Astrocyte (in vitro differentiated cells and primary cell): ENCODE measurements at regions not wholly inside any gene's neighbourhood (a gene's known extent, or its start where the extent isn't known, plus 50 kb on each side); places are given as distances from the start of the nearest gene placed in this dataset.

Experiments used
- DNase-seq: peaks from one replicate; pipeline ENCODE4 v3.0.0-alpha.2; 2010; ENCODE audit warnings: low read depth
- FAIRE-seq: peaks from 2 replicates; lab custom pipeline; 2011; peaks lifted over from hg19 to GRCh38; lab: Jason Lieb, UNC
- H2AFZ ChIP-seq: 2 replicates; pipeline ENCODE4 v1.6.0; 2012; ENCODE audit warnings: low read depth, low read length, inconsistent platforms
- H3K27ac ChIP-seq: 2 replicates; pipeline ENCODE4 v1.5.1; 2011; ENCODE audit warnings: low read depth, low read length, inconsistent platforms
- H3K27me3 ChIP-seq: 2 replicates; pipeline ENCODE4 v1.6.0; 2011; ENCODE audit warnings: low read length, inconsistent platforms; ENCODE audit not compliant: insufficient read depth
- H3K36me3 ChIP-seq: 2 replicates; pipeline ENCODE4 v1.5.1; 2011; ENCODE audit warnings: low read length, inconsistent platforms; ENCODE audit not compliant: insufficient read depth
- H3K4me1 ChIP-seq: 2 replicates; pipeline ENCODE4 v1.5.1; 2011; ENCODE audit warnings: low read length, inconsistent platforms; ENCODE audit not compliant: insufficient read depth
- H3K4me2 ChIP-seq: 2 replicates; pipeline ENCODE4 v1.6.0; 2012; ENCODE audit warnings: low read length, inconsistent platforms
- H3K4me3 ChIP-seq: 2 replicates; pipeline ENCODE4 v1.5.1; 2011; ENCODE audit warnings: low read depth, mild to moderate bottlenecking, low read length, inconsistent platforms; ENCODE audit not compliant: insufficient read depth
- H3K79me2 ChIP-seq: 2 replicates; pipeline ENCODE4 v1.6.0; 2012; ENCODE audit warnings: mild to moderate bottlenecking, low read length, inconsistent platforms; ENCODE audit not compliant: insufficient read depth
- H3K9ac ChIP-seq: 2 replicates; pipeline ENCODE4 v1.6.0; 2012; ENCODE audit warnings: mild to moderate bottlenecking, low read length, inconsistent platforms
- H3K9me3 ChIP-seq: 2 replicates; pipeline ENCODE4 v1.5.1; 2012; ENCODE audit warnings: low read depth, mild to moderate bottlenecking, low read length, inconsistent platforms; ENCODE audit not compliant: insufficient read depth
- H4K20me1 ChIP-seq: 2 replicates; pipeline ENCODE4 v1.6.0; 2012; ENCODE audit warnings: low read length, inconsistent platforms; ENCODE audit not compliant: insufficient read depth
- H3K27ac Mint-ChIP-seq: one replicate; pipeline ENCODE4 v1.8.0; 2021; ENCODE audit warnings: mild to moderate bottlenecking, mixed read lengths; ENCODE audit not compliant: unreplicated experiment
- H3K27me3 Mint-ChIP-seq: one replicate; pipeline ENCODE4 v1.8.0; 2021; ENCODE audit warnings: low read depth, mixed read lengths; ENCODE audit not compliant: unreplicated experiment
- H3K36me3 Mint-ChIP-seq: one replicate; pipeline ENCODE4 v1.8.0; 2021; ENCODE audit warnings: low read depth, mixed read lengths; ENCODE audit not compliant: unreplicated experiment
- H3K4me1 Mint-ChIP-seq: one replicate; pipeline ENCODE4 v1.8.0; 2021; ENCODE audit warnings: low read depth, mixed read lengths; ENCODE audit not compliant: unreplicated experiment
- H3K4me3 Mint-ChIP-seq: one replicate; pipeline ENCODE4 v1.8.0; 2021; ENCODE audit warnings: mild to moderate bottlenecking, moderate library complexity, mixed read lengths; ENCODE audit not compliant: unreplicated experiment
- H3K9me3 Mint-ChIP-seq: one replicate; pipeline ENCODE4 v1.8.0; 2021; ENCODE audit warnings: mild to moderate bottlenecking, mixed read lengths; ENCODE audit not compliant: unreplicated experiment
- EZH2 ChIP-seq: IDR thresholded peaks from 2 replicates; pipeline ENCODE4 v1.6.1; 2012; ENCODE audit warnings: mild to moderate bottlenecking, low read length, inconsistent platforms; ENCODE audit not compliant: insufficient read depth
- TF ChIP-seq, protein P1 (sequence below): IDR thresholded peaks from 2 replicates; pipeline ENCODE4 v1.5.1; 2011; ENCODE audit warnings: low read depth, mild to moderate bottlenecking, inconsistent platforms, low read length, moderate library complexity; ENCODE audit not compliant: insufficient read depth

DNA sequence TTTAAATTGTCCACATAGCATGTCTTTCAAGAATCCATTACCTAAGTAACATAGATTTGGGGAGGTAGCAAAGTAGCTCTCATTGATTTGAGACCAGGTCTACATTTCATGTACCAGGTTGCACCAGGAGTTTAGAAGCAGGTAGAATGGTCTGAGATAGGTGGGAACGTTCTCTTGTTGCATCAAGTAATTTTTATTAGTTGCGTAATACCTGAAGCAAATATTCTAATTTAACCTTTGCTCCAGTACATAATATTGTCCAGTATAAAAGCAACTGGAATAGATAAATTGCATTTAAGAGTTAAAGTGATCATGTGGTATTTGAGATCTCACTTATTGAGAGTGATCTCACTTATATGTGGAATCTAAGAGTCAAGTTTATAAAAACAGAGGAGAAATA, 597.1 kb upstream of the PRMT6 start:
- no peaks in the 10 kb centered on the region for H3K36me3 Mint-ChIP-seq
- Histone ChIP-seq H3K36me3 (no peaks in the 10 kb centered on the region), H3K4me1 (no peaks in the 10 kb centered on the region), H2AFZ (no peak overlapping the region), H3K4me2 (no peak overlapping the region), H3K27ac (no peak overlapping the region), H3K9ac (no peak overlapping the region), H3K9me3 (no peaks in the 10 kb centered on the region), H3K27me3 (no peaks in the 10 kb centered on the region), H3K79me2 (no peaks in the 10 kb centered on the region), H4K20me1 (no peaks in the 10 kb centered on the region), H3K4me3 (no peak overlapping the region)
- H3K4me1 Mint-ChIP-seq: no peaks in the 10 kb centered on the region
- no peak overlapping the region for H3K27ac Mint-ChIP-seq
- DNase-seq (no peak), FAIRE-seq (no peak)
- no peak overlapping the region for H3K4me3 Mint-ChIP-seq
- no peak for TF ChIP-seq EZH2
- no peaks in the 10 kb centered on the region for H3K9me3 Mint-ChIP-seq
- no peaks in the 10 kb centered on the region for H3K27me3 Mint-ChIP-seq

DNA sequence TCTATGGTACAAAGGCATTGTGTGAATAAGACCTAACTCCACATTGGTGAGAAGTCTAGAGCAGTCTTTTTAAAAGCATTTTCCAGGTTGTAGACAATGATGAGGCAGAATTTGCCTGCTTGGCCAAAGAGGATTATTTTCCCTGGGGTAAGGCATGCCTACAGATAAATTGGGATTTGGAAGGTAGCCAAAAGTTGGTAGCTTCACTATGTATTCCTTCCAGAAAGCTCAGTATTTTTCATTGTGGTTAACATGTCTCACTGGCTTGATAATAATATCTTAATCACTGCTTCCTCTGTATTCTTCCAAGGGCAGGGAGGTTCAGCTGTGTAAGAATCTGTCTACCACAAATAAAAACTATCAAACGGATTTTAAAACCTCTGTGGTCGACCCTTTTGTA, 590.8 kb upstream of the PRMT6 start:
- TF ChIP-seq, protein P1, sequence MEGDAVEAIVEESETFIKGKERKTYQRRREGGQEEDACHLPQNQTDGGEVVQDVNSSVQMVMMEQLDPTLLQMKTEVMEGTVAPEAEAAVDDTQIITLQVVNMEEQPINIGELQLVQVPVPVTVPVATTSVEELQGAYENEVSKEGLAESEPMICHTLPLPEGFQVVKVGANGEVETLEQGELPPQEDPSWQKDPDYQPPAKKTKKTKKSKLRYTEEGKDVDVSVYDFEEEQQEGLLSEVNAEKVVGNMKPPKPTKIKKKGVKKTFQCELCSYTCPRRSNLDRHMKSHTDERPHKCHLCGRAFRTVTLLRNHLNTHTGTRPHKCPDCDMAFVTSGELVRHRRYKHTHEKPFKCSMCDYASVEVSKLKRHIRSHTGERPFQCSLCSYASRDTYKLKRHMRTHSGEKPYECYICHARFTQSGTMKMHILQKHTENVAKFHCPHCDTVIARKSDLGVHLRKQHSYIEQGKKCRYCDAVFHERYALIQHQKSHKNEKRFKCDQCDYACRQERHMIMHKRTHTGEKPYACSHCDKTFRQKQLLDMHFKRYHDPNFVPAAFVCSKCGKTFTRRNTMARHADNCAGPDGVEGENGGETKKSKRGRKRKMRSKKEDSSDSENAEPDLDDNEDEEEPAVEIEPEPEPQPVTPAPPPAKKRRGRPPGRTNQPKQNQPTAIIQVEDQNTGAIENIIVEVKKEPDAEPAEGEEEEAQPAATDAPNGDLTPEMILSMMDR: no peak
- no peak for TF ChIP-seq EZH2
- H3K27ac Mint-ChIP-seq: peak overlapping the region; percentile 37
- peaks cover 3% of the 10 kb centered on the region for H3K4me1 Mint-ChIP-seq
- no peak overlapping the region for H3K4me3 Mint-ChIP-seq
- H3K9me3 Mint-ChIP-seq: peaks cover 5% of the 10 kb centered on the region
- no peak overlapping the region for H2AFZ ChIP-seq
- H3K27ac ChIP-seq: no peak overlapping the region
- H3K27me3 Mint-ChIP-seq: no peaks in the 10 kb centered on the region
- H3K27me3 ChIP-seq: no peaks in the 10 kb centered on the region
- H3K4me2 ChIP-seq: no peak overlapping the region
- no peaks in the 10 kb centered on the region for H4K20me1 ChIP-seq
- no peak overlapping the region for H3K9ac ChIP-seq
- DNase-seq: peak; percentile 3
- no peaks in the 10 kb centered on the region for H3K79me2 ChIP-seq
- H3K9me3 ChIP-seq: no peaks in the 10 kb centered on the region
- peaks cover 2% of the 10 kb centered on the region for H3K36me3 Mint-ChIP-seq
- no peak overlapping the region for H3K4me3 ChIP-seq
- H3K36me3 ChIP-seq: no peaks in the 10 kb centered on the region
- no peaks in the 10 kb centered on the region for H3K4me1 ChIP-seq
- no peak for FAIRE-seq

DNA sequence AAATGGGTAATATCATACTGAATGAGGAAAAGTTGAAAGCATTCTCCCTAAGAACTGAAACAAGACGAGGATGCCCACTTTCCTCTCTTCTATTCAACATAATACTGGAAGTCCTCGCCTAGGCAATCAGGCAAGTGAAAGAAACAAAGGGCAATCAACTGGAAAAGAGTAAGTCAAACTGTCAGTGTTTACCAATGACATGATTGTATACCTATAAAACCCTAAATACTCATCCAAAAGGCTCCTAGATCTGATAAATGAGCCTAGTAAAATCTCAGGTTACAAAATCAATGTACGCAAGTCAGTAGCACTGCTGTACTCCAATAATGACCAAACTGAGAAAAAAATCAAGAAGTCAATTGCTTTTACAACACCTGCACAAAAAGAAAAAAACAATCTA, 575.8 kb upstream of the PRMT6 start:
- no peak overlapping the region for H3K4me2 ChIP-seq
- H3K4me3 ChIP-seq: no peak overlapping the region
- no peak overlapping the region for H3K9ac ChIP-seq
- Mint-ChIP-seq H3K36me3 (no peaks in the 10 kb centered on the region), H3K4me1 (no peaks in the 10 kb centered on the region), H3K27me3 (no peaks in the 10 kb centered on the region), H3K27ac (no peak overlapping the region), H3K4me3 (no peak overlapping the region), H3K9me3 (peaks cover 12% of the 10 kb centered on the region)
- no peaks in the 10 kb centered on the region for H3K36me3 ChIP-seq
- no peaks in the 10 kb centered on the region for H3K9me3 ChIP-seq
- H2AFZ ChIP-seq: no peak overlapping the region
- H3K4me1 ChIP-seq: no peaks in the 10 kb centered on the region
- TF ChIP-seq, protein P1: no peak
- no peak for TF ChIP-seq EZH2
- DNase-seq: no peak
- H4K20me1 ChIP-seq: no peaks in the 10 kb centered on the region
- H3K27ac ChIP-seq: no peak overlapping the region
- no peaks in the 10 kb centered on the region for H3K79me2 ChIP-seq
- no peak for FAIRE-seq
- H3K27me3 ChIP-seq: no peaks in the 10 kb centered on the region
